PC-3 (cell line): ENCODE measurements at regions not wholly inside any gene's neighbourhood (a gene's known extent, or its start where the extent isn't known, plus 50 kb on each side); places are given as distances from the start of the nearest gene placed in this dataset.

Source experiments
- ATAC-seq: fragments of 200-7000 bp; cut with Tn5 transposase; 2 replicates; pipeline ENCODE4 v1.9.1; 2020; ENCODE audit warnings: mild to moderate bottlenecking, moderate library complexity
- BruUV-seq: library from RNA; stranded (reverse); fragments of 400-500 nt; replicated peaks from 2 replicates; lab custom pipeline; 2021; lab: Mats Ljungman, UMichigan
- CTCF ChIA-PET: fragments of 300-600 bp; sonication (Branson Sonifier 250); formaldehyde crosslinking; loops from one replicate; lab custom pipeline; 2022; ENCODE audit warnings: antibody characterized with exemption; lab: Charles Lee
- POLR2A ChIA-PET: fragments of 300-600 bp; sonication (Branson Sonifier 250); formaldehyde crosslinking; loops from one replicate; lab custom pipeline; 2022; ENCODE audit warnings: antibody characterized with exemption; ENCODE audit not compliant: unreplicated experiment; lab: Charles Lee
- DNase-seq: peaks from one replicate; pipeline ENCODE4 v3.0.0-alpha.2; 2015
- H2AFZ ChIP-seq: fragments of 300-600 bp; sonication (generic); 2 replicates; pipeline ENCODE4 v1.6.0; 2016; ENCODE audit warnings: antibody characterized with exemption, low read length
- H3F3A ChIP-seq: fragments of 300-600 bp; sonication (generic); one replicate; pipeline ENCODE4 v1.6.0; 2017; ENCODE audit warnings: antibody characterized with exemption, low read length, control low read depth, mild to moderate bottlenecking; ENCODE audit not compliant: unreplicated experiment
- H3K27ac ChIP-seq: fragments of 300-600 bp; sonication (generic); 2 replicates; pipeline ENCODE4 v1.5.1; 2016; ENCODE audit warnings: mild to moderate bottlenecking, low read length
- H3K27me3 ChIP-seq: fragments of 300-600 bp; sonication (generic); 2 replicates; pipeline ENCODE4 v1.6.1; 2016; ENCODE audit warnings: low read length, mixed read lengths
- H3K36me3 ChIP-seq: fragments of 300-600 bp; sonication (generic); 2 replicates; pipeline ENCODE4 v1.6.1; 2016; ENCODE audit warnings: low read depth, mixed run types, low read length, mixed read lengths
- H3K4me1 ChIP-seq: fragments of 300-600 bp; sonication (generic); 2 replicates; pipeline ENCODE4 v1.5.1; 2016; ENCODE audit warnings: low read length; ENCODE audit not compliant: insufficient read depth
- H3K4me2 ChIP-seq: fragments of 300-600 bp; sonication (generic); 2 replicates; pipeline ENCODE4 v1.6.0; 2016; ENCODE audit warnings: low read length
- H3K4me3 ChIP-seq: fragments of 300-600 bp; sonication (generic); 2 replicates; pipeline ENCODE4 v1.5.1; 2016; ENCODE audit warnings: mild to moderate bottlenecking, low read length, mixed read lengths
- H3K79me2 ChIP-seq: fragments of 300-600 bp; sonication (generic); 2 replicates; pipeline ENCODE4 v1.6.1; 2017; ENCODE audit warnings: low read length, mixed read lengths
- H3K9ac ChIP-seq: fragments of 300-600 bp; sonication (generic); 2 replicates; pipeline ENCODE4 v1.6.0; 2016; ENCODE audit warnings: mild to moderate bottlenecking, low read length
- H3K9me2 ChIP-seq: fragments of 300-600 bp; sonication (generic); replicated peaks from 2 replicates; pipeline ENCODE4 v1.6.1; 2016; ENCODE audit warnings: mixed run types, low read length, mixed read lengths
- H3K9me3 ChIP-seq: fragments of 300-600 bp; sonication (generic); 2 replicates; pipeline ENCODE4 v1.6.1; 2016; ENCODE audit warnings: low read length, mixed read lengths
- H4K20me1 ChIP-seq: fragments of 300-600 bp; sonication (generic); 2 replicates; pipeline ENCODE4 v1.6.1; 2016; ENCODE audit warnings: low read length, mixed read lengths
- CTCF ChIP-seq: fragments of 300-600 bp; sonication (generic); conservative IDR thresholded peaks from 2 replicates; pipeline ENCODE4 v1.5.1; 2017; ENCODE audit warnings: antibody characterized with exemption, low read depth, mild to moderate bottlenecking, low read length
- EZH2 ChIP-seq: fragments of 300-600 bp; sonication (generic); IDR thresholded peaks from one replicate; pipeline ENCODE4 v1.6.1; 2017; ENCODE audit warnings: antibody characterized with exemption, mild to moderate bottlenecking, low read length; ENCODE audit not compliant: unreplicated experiment
- EZH2phosphoT487 ChIP-seq: fragments of 300-600 bp; sonication (generic); IDR thresholded peaks from 2 replicates; pipeline ENCODE4 v1.6.1; 2018; ENCODE audit warnings: mild to moderate bottlenecking, antibody characterized with exemption, low read length, borderline replicate concordance
- intact Hi-C: fragments of 100-400 bp; cut with micrococcal nuclease; formaldehyde crosslinking; loops from 2 replicates; pipeline ENCODE4 v1.9.0; 2023

GRCh38 chr17:65368341-65368740 is 193.1 kb downstream of the AXIN2 start:
- Histone ChIP-seq H3K9me3 (no peaks in the 10 kb centered on the region), H3K36me3 (no peaks in the 10 kb centered on the region), H3K27me3 (no peaks in the 10 kb centered on the region), H4K20me1 (no peaks in the 10 kb centered on the region), H3K9me2 (no peaks in the 10 kb centered on the region), H2AFZ (no peak overlapping the region), H3K27ac (no peak overlapping the region), H3K79me2 (no peaks in the 10 kb centered on the region), H3K4me1 (peaks cover 20% of the 10 kb centered on the region), H3K9ac (no peak overlapping the region), H3K4me3 (no peak overlapping the region), H3K4me2 (no peak overlapping the region), H3F3A (no peaks in the 10 kb centered on the region)
- ChIA-PET CTCF (no interaction called here), POLR2A (no interaction called here)
- intact Hi-C loops, result no loop called here
- no TSS peak for BruUV-seq
- ATAC-seq (no peak), DNase-seq (no peak)
- no peak for TF ChIP-seq EZH2

GRCh38 chr17:65366102-65366844 is 195.2 kb downstream of the AXIN2 start:
- no TSS peak for BruUV-seq
- H3K36me3 ChIP-seq, result no peaks in the 10 kb centered on the region
- no peaks in the 10 kb centered on the region for H3K79me2 ChIP-seq
- no peak overlapping the region for H3K4me3 ChIP-seq
- no peaks in the 10 kb centered on the region for H4K20me1 ChIP-seq
- ATAC-seq (no peak), DNase-seq (no peak)
- TF ChIP-seq EZH2phosphoT487 (no peak), EZH2 (no peak), CTCF (no peak)
- intact Hi-C loops, result no loop called here
- H3K27ac ChIP-seq, result no peak overlapping the region
- CTCF ChIA-PET, result no interaction called here
- POLR2A ChIA-PET, result no interaction called here
- no peak overlapping the region for H3K9ac ChIP-seq
- H3K4me2 ChIP-seq, result no peak overlapping the region
- H3K4me1 ChIP-seq, result peaks cover 32% of the 10 kb centered on the region
- no peaks in the 10 kb centered on the region for H3K9me3 ChIP-seq
- H2AFZ ChIP-seq, result no peak overlapping the region
- H3K9me2 ChIP-seq, result no peaks in the 10 kb centered on the region
- no peaks in the 10 kb centered on the region for H3F3A ChIP-seq
- no peaks in the 10 kb centered on the region for H3K27me3 ChIP-seq

- no TSS peak for BruUV-seq
- no peak overlapping the region for H3K27ac ChIP-seq
Observed at GRCh38 chr17:65365169-65365568, 196.3 kb downstream of the AXIN2 start.

More at GRCh38 chr17:65365169-65365568, 196.3 kb downstream of the AXIN2 start:
- Histone ChIP-seq H3K27me3 (no peaks in the 10 kb centered on the region), H3K4me1 (peaks cover 23% of the 10 kb centered on the region), H3F3A (no peaks in the 10 kb centered on the region), H3K9me2 (no peaks in the 10 kb centered on the region), H3K4me2 (no peak overlapping the region), H3K36me3 (no peaks in the 10 kb centered on the region), H2AFZ (no peak overlapping the region), H4K20me1 (no peaks in the 10 kb centered on the region), H3K9ac (no peak overlapping the region), H3K9me3 (no peaks in the 10 kb centered on the region), H3K4me3 (no peak overlapping the region), H3K79me2 (no peaks in the 10 kb centered on the region)
- ATAC-seq (no peak), DNase-seq (no peak)
- CTCF ChIA-PET, result no interaction called here
- no peak for TF ChIP-seq EZH2phosphoT487
- TF ChIP-seq EZH2, result no peak
- TF ChIP-seq CTCF, result no peak
- POLR2A ChIA-PET, result no interaction called here
- intact Hi-C loops, result no loop called here
